ENCODE measurements at regions not wholly inside any gene's neighbourhood (a gene's known extent, or its start where the extent isn't known, plus 50 kb on each side); places are given as distances from the start of the nearest gene placed in this dataset.
A peak's percentile ranks its signal among the peaks of the same experiment; 100 is the strongest.
"Not testable (repeated sequence)": the region's sequence is repeated elsewhere in the genome, so short reads cannot be mapped to it uniquely, and the experiment has no call there.

DNA sequence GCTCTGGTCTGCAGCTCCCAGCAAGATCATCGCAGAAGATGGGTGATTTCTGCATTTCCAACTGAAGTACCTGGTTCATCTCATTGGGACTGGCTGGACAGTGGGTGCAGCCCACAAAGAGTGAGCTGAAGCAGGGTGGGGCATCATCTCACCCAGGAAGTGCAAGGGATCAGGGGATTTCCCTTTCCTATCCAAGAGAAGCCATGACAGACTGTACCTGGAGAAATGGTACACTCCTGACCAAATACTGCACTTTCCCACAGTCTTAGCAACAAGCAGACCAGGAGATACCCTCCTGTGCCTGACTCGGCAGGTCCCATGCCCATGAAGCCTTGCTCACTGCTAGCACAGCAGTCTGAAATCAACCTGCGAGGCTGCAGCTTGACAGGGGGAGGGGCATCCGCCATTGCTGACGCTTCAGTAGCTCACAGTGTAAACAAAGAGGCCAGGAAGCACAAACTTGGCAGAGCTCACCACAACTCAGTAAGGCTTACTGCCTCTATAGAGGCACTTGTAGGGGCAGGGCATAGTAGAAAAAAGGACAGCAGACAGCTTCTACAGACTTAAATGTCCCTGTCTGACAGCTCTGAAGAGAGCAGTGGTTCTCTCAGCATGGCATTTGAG, 60.5 kb downstream of the AREG start:
- H3K27ac ChIP-seq, result peak overlapping the region; percentile 40

DNA sequence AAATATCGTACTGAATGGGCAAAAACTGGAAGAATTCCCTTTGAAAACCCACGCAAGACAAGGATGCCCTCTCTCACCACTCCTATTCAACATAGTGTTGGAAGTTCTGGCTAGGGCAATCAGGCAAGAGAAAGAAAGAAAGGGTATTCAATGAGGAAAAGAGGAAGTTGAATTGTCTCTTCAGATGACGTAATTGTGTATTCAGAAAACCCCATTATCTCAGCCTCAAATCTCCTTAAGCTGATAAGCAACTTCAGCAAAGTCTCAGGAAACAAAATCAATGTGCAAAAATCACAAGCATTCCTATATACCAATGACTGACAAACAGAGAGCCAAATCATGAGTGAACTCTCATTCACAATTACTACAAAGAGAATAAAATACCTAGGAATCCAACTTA, 64.4 kb downstream of the AREG start:
- not testable (repeated sequence) for H3K27ac ChIP-seq

DNA sequence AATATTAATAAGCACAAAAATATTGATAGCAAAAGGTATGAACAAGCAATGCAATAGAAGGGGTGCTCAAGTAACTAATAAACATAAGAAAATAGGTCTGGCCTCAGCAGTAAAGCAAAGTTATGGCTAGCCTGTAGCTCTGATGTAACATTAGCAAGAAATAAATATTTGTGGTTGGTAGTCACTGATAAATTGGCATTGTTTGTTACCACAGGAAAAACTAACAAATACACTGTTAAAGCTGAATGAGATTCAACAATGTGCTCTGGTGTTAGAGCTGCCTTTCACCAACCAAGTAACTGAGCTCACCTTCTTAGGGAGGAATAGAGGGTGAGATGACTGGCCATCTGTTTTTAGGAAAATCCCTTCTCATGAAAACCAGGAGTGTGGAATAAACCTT, 71.4 kb downstream of the AREG start:
- no peak overlapping the region for H3K27ac ChIP-seq
- TF ChIP-seq, protein P1, sequence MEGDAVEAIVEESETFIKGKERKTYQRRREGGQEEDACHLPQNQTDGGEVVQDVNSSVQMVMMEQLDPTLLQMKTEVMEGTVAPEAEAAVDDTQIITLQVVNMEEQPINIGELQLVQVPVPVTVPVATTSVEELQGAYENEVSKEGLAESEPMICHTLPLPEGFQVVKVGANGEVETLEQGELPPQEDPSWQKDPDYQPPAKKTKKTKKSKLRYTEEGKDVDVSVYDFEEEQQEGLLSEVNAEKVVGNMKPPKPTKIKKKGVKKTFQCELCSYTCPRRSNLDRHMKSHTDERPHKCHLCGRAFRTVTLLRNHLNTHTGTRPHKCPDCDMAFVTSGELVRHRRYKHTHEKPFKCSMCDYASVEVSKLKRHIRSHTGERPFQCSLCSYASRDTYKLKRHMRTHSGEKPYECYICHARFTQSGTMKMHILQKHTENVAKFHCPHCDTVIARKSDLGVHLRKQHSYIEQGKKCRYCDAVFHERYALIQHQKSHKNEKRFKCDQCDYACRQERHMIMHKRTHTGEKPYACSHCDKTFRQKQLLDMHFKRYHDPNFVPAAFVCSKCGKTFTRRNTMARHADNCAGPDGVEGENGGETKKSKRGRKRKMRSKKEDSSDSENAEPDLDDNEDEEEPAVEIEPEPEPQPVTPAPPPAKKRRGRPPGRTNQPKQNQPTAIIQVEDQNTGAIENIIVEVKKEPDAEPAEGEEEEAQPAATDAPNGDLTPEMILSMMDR (IDR thresholded peaks at IDR 0.05), result no peak
- no peak for TF ChIP-seq ZFX (IDR thresholded peaks at IDR 0.05; ENCODE audit: borderline replicate concordance)

DNA sequence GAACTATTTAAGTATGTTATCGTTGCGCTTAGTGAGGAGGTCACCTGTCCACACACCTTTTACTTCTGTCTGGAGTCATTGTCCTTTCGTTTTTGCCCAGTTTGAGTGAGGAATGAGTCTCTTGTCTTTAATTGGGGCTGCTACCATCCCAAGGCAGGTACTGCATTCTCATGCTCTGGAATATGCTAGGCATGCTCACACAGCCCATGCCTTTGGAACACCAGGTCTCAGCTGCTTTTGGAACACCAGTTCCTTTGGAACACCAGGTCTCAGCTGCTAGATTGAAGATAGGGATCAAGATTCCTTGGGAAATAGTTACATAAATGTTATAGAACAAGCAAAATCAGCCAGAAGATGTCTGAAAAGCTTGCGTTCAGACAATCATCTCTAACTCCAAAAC, 73.1 kb downstream of the AREG start:
- TF ChIP-seq, protein P1 (IDR thresholded peaks at IDR 0.05), result no peak
- TF ChIP-seq ZFX (IDR thresholded peaks at IDR 0.05; ENCODE audit: borderline replicate concordance), result no peak
- H3K27ac ChIP-seq, result no peak overlapping the region

DNA sequence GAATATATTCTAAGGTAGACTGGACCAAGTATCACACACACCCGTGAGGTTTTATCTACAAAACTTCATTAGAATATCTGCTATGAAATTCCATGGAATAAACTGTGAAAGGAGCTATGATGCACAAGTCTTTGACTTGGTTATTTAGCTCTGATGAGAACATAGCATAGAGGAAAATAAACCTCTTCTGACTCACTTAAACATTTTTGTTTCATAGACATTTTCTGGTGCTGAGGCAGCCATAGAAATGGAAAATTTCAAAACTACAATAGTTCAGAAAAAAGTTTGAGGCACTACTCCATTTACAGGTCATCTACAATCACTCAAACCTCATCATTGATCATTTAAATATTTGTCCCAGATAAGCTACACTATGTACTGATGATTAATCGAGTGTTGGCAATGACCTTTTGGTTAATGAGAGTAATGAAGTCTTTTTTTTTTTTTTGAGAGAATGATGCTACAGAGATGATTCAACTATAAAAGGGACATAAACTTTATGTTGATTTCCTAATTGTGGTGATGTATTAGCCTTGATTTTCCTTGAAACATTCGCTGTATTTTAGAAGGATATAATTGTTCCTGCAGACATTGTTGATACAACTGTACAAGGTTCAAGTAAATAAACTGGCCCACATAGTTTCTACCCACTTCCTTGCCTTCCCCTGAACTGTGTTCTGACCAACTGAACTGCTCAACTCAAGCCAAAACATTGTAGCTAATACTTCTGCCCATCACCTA, 77.5 kb downstream of the AREG start:
- TF ChIP-seq, protein P1 (IDR thresholded peaks at IDR 0.05), result no peak
- TF ChIP-seq ZFX (IDR thresholded peaks at IDR 0.05; ENCODE audit: borderline replicate concordance), result no peak
- H3K27ac ChIP-seq, result no peak overlapping the region

DNA sequence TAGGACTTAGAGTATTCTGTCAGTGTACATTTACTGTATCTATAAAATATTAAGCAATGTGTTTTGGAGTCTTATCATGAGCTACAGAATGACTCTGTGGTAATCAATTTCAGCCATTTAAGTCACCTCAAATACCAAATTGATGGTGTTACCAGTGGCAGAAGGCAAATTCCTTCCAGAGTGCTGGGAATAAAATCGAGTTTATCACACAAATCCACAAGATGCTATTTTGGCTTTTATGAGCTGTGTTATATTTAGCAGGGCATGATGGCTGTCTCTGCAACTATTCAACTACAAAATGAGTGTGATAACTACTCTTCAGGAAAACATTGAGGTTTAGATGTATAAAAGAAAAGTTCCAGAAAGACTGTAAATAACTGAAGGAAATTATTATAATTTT, 78.2 kb downstream of the AREG start:
- no peak for TF ChIP-seq ZFX (IDR thresholded peaks at IDR 0.05; ENCODE audit: borderline replicate concordance)
- TF ChIP-seq, protein P1 (IDR thresholded peaks at IDR 0.05), result no peak

DNA sequence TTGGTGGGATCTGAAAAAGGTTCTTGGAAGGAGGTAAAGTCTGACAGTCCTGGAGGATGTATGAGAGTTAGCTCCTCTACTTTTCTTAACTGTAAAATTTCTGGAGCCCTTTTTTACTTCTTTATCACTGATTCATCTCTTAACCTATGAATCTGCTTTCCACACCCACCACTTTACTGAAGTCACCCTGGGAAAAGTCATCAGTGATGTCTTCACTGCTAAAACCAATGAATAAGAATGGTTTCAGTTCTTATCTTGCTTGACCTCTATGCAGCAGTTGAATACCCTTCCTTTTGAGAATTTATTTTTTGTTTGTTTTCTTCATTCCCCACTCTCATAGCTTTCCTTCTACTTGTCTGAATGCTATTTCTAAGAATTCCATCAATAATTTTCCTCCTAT, 80.0 kb downstream of the AREG start:
- TF ChIP-seq ZFX (IDR thresholded peaks at IDR 0.05; ENCODE audit: borderline replicate concordance), result no peak
- TF ChIP-seq, protein P1 (IDR thresholded peaks at IDR 0.05), result no peak

More for the DNA sequence above, 78.2 kb downstream of the AREG start:
- no peak overlapping the region for H3K27ac ChIP-seq

DNA sequence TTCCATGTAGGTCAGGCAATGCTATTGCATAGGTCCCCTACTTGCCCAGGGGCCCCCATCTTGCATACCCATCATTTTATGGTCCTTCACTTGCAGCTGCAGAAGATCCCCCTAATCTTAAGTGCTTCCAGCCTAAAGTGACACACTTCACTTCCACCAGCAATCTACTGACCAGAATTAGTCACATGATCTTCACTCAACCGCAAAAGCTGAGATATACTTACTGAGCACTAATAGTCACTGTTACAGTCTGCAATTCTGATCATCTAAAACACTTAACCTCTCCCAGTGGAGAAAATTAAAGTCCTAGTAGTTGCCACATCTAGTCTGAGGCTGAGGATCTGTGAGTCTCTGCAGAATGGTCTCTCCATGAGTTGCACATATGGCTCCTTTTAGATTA, 82.1 kb downstream of the AREG start:
- no peak for TF ChIP-seq ZFX (IDR thresholded peaks at IDR 0.05; ENCODE audit: borderline replicate concordance)
- TF ChIP-seq, protein P1 (IDR thresholded peaks at IDR 0.05), result no peak
- no peak overlapping the region for H3K27ac ChIP-seq

More for the DNA sequence above, 80.0 kb downstream of the AREG start:
- no peak overlapping the region for H3K27ac ChIP-seq
